ENCODE measurements at regions not wholly inside any gene's neighbourhood (a gene's known extent, or its start where the extent isn't known, plus 50 kb on each side); places are given as distances from the start of the nearest gene placed in this dataset.

DNA sequence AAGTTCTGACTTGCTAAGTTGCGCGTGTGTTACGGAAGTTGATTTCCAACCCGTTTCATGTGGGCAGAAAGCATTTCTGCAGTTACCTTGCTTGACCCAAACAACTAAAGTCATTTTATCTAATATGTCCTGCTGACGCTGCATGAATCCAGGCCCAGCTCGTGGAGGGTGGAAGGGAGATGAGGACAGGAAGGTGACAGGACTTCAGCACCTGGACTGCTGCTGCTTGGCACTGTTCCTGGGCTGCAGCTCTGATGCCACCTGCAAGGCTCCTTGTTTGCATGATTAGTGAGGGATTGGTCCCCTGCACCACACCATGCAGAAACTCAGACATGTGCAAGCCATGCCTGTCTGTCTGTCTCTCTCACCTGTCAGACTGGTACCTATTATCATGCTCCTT lies 198.4 kb downstream of the PRDM2 start:
- TF ChIP-seq, protein P1, sequence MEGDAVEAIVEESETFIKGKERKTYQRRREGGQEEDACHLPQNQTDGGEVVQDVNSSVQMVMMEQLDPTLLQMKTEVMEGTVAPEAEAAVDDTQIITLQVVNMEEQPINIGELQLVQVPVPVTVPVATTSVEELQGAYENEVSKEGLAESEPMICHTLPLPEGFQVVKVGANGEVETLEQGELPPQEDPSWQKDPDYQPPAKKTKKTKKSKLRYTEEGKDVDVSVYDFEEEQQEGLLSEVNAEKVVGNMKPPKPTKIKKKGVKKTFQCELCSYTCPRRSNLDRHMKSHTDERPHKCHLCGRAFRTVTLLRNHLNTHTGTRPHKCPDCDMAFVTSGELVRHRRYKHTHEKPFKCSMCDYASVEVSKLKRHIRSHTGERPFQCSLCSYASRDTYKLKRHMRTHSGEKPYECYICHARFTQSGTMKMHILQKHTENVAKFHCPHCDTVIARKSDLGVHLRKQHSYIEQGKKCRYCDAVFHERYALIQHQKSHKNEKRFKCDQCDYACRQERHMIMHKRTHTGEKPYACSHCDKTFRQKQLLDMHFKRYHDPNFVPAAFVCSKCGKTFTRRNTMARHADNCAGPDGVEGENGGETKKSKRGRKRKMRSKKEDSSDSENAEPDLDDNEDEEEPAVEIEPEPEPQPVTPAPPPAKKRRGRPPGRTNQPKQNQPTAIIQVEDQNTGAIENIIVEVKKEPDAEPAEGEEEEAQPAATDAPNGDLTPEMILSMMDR (IDR thresholded peaks at IDR 0.05; ENCODE audit: poor library complexity) = no peak
- TF ChIP-seq EZH2 (IDR thresholded peaks at IDR 0.05; ENCODE audit: borderline replicate concordance) = no peak
- no peak for TF ChIP-seq EZH2phosphoT487 (IDR thresholded peaks at IDR 0.05; ENCODE audit: low read depth, severe bottlenecking, unreplicated experiment)

All from hepatocyte (in vitro differentiated cells).